CD4-positive, alpha-beta T cell treated with Interleukin-6 for 4 hours (primary cell): ENCODE measurements at regions not wholly inside any gene's neighbourhood (a gene's known extent, or its start where the extent isn't known, plus 50 kb on each side); places are given as distances from the start of the nearest gene placed in this dataset.

Experiments
- DNase-seq: peaks from one replicate; pipeline ENCODE4 v3.0.0-alpha.2; 2020; ENCODE audit warnings: mixed read lengths

DNA sequence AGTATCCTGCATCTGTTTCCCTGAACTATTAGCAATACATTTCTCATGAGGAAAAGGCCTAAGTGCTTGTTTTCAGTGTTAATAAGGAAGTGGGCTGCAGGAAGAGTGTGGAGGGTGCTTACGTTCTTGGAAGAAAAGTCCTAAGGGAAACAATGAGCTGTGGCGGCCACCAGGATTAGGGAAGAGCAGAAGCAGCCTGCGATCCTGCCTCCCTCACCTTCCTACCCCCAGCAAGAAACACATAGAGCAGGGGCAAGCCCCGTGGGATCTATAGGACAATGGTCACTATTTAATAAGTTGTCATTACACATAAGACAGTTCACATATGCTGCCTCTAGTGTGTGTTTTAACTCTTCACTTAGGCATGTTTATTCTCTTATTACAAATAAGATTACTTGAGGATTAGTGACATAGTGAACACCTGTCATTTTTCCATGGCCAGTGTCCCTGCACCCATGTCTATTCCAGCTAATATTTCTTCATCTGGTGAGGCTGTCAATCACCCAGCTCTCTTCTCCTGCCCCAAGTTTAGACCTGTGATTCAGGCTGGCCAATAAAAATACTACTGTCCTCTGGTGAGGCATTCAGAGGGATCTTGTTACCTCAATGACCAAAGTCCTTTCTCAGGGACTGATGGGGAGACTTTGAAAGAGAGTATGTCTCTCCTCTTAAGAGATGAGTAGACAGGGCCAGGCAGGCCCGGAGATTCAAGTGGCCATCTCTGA is 510.9 kb upstream of the CELF4 start:
- DNase-seq = no peak

DNA sequence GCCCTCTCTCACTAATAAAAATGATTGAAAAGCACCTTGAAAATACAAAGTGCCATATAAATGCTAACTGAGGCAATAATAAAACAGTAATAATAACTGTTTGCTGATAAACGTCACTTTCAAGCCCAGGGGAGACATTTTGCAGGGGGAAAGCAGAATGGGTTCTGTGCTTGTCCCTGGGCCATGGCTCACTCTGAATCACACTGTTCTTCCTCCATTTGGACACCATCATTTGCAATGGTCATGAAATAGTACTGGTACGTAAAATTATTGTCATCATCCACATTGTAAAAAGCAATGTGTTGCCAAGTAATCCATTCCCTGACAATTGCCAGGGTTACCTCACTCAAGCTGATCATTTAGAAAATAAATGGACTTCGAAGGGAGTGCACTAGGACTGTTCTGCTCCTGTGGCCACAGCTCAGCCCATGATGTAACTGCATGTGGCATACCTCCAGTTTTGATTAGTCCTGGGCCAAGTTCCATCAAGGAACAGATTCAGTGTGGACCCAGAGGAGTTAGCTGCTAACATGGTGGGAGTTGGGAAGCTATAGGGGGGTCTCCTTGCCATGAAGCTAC is 508.8 kb upstream of the CELF4 start:
- DNase-seq = no peak

DNA sequence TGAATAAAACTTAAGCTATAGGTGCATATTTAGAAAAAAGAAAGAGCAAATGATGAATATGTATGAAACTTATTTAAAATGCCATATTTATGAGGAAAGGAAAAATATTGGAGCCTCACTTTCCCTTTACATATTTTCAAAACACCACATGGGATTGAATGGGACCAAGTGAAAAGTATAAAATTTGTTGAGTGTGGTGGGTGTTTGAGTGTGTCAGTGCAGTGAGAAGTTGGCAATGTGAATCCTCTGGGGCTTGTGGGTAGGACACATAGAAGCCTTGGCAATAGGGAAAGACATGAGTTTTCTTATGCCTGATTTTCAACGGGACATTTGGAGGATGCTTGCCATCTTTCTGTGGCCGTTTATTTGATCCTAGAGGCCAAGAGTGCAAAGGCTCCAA is 502.2 kb upstream of the CELF4 start:
- no peak for DNase-seq

DNA sequence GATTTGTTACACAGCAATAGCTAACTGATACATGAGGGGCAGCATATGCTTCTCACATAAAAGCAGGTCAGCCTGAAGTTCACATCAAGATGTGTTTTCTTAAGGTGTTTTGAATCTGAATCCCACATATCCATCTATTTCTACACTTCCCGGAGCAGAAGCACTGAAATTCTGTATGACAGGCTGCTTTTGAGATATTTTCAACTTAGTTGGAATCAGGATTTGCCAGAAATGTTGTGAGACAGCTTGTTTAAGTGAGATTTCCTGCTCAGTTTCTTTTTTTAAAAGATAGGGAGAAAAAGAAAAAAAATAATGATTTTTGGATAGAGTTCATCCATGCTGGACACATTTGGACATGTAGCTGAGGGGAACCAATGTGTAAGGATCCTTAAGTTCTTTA is 501.5 kb upstream of the CELF4 start:
- no peak for DNase-seq

DNA sequence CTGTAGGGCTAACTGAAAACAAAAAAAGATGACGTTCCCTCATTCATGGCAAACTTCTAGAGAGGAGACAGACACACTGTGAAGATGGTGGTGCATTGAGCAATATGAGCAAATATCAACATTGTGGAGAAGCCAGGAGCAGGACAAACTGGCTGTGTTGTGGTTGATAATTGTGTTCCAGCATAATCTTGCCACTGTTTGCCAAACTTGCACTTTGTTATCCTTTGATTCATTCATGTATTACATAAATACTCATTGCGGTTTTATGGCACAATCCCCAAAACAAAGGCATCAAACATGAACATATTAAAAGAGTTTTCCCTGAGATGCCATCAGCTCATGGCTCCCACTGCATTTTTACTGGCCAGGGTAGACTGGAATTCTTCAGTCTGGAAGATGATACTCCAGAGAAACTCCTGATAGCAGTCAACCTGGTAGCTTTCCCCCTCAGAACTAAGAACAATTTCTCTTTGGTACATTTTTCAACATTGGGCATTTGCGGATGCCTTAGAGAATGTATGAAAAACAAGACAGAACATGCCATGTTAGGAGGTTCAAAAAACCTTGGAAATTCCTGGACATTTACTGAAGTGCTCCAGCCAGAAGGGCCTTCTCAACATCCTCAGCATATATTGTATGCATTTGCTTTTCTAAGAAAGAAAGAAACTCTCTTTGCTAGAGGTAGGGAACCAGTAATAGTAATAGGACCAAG is 487.4 kb upstream of the CELF4 start:
- DNase-seq = no peak

DNA sequence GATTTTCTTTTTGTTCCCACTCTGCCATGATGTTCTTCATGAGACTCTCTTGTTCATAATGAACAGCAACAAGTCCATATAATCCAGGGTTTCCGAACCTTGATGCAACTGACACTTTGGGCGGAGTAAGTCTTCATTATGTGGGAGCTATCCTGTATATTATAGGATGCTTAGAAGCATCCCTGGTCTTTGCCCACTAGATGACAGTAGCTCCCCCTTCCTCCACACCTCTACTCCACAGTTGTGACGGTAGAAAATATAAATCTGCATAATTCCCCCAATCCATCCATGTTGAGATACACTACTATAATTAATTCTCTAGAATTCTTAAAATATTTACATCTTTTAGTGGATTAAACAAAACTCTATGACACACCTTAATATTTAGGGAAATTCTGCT is 482.2 kb upstream of the CELF4 start:
- DNase-seq = no peak

DNA sequence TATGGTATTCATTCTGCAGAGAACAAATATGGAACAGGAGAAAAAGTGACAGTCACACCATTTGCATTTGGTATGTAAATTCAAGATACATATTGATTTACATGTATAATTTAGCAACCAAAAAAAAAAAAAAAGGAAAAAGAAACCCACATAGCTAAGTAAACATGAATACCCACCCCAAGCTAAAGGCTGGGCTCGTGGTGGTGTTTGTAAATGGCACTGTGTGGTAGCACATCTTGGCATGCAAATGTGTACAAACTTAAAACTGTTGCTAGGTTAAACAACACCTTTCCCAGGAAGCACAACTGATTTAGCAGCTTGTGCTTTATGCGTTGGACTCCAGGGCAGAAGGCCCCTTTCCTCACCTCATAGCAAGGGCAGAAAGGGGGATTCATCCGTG is 481.1 kb upstream of the CELF4 start:
- DNase-seq = no peak

DNA sequence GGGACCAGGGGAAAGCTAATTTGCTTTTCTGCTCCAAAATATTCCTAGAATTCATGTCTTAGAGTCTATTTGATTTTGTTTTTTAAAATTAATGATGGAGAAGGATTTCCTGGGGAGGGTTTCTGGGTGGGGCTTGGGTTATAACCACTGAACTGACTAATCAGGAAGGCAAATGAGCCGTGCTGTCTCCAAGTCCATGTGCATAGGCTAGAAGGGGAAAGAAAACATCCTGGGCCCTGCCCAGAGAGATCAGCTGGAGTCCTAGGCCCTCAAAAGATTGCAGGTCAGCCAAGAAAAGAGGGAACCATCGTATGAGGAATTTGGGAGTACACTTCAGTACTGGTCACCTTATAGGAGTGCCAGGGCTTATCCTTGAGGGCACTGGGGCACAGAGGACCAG is 480.2 kb upstream of the CELF4 start:
- no peak for DNase-seq

DNA sequence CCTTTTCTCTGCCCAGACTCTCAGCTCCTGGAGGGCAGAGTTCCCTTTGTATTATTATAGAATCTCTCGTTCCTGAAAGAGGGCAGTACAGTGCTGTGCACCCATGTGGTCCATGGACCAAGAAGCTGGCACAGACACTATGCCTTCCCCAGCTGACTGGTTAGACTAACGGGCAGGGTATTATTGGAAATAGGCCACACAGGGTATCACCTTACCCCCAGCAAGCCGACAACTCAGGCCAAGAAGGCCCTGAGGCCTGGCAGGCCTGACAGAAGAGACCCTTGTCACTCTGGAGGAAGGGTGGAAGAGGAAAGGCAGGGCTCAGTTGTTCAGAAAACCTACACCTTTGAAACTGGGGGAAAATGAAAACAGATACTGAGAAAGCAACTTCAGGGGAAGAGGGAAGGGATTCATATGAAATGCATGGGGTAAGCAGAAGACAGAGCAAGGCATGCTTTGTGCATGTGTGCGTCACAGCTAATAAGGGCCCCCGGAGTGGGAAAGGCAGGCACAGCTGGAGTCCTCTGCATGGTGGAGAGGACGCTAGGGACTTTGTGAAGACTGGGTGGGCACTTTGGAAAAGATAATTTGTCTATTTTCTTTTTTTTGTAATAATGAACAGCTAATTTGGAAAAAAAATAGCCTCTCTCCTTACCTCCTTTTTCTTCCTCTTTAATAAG is 476.8 kb upstream of the CELF4 start:
- no peak for DNase-seq

DNA sequence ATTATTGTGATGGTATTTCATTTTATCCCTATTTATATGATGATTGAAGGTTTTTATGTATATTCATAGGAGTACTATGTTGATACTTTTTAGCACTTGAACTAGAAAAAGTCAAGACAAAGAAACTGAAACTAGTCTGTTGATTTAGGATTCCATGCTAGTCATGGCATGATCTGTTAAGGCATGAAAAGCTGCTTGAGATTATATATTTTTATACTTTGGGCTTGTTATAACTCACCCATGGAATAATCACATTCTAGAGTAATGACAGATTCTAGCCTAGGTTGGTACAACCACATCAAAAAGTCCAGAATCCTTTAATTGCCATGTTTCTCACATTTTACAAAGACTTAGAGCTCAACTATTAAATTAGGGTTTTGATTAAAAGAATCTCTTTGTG is 472.6 kb upstream of the CELF4 start:
- no peak for DNase-seq

DNA sequence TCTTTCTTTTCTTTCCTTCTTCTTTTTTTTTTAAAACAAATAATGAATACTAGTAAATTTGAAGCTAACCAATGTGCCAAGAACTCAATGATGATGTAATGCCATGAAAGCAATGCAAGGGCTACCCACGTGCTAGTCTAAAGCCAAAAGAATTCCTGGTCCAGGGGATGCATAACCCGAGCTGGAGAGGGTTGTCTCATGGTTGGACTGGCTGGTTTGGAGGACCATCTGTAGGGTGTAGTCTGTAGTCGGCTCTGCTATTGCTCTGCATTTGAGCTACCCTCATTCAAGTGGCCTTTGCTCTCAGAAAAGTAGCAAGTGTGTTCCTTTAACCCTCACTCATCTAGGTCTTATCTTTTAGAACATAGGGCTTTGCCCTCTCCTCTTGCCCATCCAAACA is 469.6 kb upstream of the CELF4 start:
- no peak for DNase-seq

DNA sequence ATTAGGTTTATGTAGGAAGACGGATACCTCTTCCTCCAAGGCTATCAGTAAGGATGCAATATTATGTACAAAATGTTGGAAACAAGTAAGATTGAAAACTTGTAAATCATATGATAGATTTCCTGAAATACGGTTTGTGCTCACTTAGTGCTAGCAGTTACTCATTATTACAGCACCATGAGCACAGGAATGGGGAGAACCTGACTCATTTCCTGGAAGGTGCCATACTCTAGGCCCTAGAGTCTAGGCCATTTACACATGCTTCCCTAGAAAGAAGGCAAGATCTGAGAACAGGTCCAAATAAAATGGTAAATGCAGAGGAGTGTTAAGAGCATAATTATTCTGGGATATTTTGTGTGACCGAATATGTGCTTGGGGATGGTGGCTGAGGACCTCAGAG is 467.7 kb upstream of the CELF4 start:
- no peak for DNase-seq

DNA sequence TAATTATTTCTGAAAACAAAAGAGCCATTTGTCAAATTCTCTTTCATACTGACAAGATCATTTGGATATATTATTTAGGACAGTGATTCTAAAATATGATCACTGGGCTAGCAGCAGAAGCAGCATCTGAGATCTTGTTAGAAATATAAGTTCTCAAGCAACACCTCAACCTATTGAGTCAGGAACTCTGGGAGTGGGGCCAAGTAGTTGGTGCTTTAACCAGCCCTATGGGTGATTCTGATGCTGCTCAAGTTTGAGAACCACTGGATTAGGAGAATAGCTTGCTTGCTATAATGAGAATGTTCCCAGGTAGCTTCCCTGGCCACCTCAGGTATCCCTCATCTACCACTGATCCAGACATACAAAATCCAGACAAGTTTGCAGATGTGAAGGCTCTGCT is 466.9 kb upstream of the CELF4 start:
- DNase-seq = no peak

DNA sequence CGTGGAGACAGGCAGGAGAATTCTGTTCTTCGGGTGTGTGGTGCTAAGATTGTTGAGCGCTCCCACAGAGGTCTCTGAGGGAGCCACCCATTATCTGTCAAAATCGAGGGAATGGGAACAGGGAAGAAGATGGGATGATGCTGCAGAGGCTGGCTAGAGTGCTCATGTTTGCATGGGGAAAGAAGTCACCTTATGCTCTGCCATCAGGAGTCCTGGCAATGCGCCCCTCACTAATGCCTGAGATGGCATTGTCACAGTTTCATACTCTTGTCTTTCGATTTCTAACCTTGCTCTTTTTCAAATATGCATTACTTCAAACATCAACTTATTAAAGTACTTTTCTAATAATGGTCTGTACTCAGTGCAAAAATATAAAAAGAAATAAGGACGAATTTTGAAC is 463.3 kb upstream of the CELF4 start:
- no peak for DNase-seq

DNA sequence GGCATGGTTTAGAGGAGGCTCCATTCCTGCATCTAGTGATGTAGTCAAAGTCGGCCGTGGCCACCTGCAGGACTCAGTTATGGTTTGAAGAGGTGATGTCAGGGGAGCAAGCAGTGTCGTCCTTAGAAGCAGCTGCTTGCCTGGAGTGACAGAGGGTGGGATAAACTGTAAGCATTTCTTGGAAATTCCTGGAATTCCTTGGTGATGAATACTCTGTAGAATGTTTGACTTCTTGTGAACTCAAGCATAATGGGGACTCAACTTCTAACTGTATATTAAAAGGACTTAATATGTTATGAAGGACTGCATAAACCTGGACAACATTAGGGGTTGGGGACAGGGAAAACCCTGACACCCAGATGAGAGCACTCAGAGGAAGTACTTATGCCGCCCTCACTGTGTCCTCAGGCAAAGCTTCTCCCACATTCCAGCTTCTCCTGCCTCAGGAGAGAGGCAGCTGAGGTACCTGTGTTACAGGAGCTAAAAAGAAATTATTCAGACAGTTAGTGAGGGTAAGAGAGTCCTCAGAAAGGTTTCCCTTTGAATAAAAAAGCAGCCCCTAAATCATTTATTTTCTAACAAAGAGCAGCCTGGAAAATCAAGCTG is 459.9 kb upstream of the CELF4 start:
- no peak for DNase-seq

DNA sequence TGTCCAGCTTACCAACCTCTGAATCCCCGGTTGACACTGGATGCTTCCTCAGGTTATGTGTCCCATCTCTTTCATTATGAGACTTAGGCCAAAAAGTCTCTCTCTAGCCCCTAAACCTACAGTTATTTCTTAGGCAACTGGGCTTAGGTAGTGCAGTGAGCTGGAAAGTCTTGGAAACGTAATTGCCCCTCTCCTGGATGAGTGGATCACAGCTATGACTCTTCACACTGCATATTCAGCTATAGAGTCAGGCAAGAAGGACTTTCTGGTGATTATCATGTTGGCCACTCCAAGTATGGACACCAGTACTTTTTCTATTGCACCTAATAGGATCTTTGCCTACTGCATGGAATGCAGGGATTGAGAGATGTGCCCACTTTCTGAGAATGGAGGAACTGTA is 458.3 kb upstream of the CELF4 start:
- DNase-seq = no peak

DNA sequence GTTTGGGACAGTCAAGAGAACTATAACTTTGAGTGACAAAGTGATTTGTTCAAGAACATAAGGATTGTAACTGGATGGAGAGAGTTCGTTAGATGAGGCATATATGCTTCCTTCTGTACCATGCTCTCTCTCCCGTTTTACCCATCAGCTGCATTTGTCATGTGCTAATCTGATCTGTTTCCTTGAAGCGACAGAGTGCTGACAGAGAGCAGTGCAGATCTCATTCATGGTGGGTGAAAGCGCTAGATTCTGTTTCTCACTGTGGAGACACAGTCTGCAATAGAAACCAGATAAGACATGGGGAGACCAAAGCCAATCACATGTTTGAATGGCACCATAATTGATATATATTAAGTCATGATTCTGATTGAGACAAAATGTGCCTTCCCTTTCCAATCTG is 456.6 kb upstream of the CELF4 start:
- DNase-seq = no peak

DNA sequence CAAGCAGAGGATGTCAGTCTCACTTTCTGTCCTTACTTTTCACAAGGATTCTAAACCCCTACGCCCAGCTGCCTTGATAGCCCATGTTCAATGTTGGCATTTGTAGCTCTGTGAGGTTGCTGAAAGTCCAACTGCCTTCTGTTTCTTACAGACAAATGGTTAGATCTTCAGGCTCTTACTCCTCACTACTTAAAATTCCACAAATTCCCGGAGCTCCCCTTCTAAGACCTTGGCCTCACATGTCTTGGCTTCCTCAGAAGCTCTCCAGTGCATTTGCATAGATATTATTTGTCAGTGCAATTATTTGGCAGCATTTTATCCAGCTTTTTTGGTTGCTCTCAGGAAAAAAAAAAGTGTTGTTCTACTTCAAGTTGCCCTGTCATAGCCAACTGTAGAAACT is 453.7 kb upstream of the CELF4 start:
- DNase-seq = no peak

DNA sequence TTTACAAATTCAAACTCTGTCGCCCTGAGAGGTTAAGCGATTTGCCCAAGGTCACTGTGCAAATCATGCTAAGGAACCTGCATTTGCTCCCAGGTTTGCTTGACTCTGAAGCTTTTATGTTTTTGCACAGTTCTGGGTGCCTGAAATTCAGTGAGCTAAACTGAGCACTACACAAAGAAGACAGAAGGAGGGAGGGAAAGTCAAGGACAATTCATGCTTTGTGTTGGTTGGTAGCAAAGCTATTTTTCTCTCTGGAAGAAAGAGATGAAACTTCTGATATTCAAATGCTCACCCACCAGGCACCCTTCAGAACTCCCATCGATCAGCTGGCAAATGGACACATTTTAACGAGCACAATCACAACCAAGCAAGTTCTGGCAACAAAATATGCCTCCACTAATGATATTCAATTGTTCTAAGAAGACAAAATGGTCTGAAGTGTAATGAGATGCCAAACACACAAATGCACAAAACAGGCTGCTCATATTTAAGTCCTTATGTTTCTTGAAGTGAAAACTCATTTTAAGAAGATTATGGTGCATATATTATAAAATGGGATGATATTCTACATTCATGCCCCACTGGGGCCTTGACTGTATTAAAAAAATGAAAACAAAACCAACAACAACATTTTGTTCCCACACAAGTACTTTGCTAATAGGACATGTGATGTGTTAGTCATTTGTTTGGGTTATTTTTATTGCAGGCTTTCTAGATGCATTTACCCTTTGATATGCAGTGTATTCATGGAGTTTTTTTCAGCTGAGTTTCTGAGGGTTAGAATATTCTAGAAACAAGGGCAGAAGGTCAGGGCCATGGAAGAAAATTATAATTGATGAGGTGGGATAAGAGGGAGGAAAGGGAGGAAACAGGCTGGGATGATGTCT is 445.6 kb upstream of the CELF4 start:
- DNase-seq = no peak

DNA sequence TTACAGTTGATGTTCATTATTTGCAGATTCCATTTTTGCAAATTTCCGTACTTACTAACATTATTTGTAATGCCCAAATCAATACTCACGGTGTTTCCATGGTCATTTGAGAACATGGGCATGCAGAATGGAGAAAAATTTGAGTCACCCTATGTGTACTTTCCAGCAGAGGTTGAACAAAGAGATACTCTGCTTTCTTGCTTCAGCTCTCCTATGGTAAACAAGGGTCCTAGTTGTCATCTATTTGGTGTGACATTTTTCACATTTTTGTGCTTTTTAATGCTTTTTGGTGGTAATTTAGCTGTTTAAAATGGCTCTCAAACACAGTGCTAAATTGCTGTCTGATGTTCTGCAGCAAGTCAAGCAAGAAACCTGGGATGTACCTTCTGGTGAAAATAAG is 444.4 kb upstream of the CELF4 start:
- no peak for DNase-seq

DNA sequence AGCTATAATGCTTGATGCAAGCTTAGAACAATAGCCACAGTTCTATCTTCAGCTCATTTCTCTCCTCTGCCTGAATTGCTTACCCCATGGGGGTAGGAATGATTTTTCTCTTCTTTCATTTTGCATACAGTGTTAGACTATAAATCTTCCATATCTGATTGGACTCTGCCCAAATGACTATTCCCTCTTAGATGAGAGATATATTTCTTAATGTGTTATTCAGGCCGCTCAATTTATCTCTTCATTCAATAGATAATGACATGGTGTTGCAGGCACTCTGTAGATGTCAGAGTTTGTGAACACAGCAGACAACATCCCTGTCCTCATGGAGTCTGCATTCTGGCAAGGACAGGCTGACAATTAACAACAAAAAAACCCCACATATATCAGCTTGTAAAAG is 443.7 kb upstream of the CELF4 start:
- no peak for DNase-seq

DNA sequence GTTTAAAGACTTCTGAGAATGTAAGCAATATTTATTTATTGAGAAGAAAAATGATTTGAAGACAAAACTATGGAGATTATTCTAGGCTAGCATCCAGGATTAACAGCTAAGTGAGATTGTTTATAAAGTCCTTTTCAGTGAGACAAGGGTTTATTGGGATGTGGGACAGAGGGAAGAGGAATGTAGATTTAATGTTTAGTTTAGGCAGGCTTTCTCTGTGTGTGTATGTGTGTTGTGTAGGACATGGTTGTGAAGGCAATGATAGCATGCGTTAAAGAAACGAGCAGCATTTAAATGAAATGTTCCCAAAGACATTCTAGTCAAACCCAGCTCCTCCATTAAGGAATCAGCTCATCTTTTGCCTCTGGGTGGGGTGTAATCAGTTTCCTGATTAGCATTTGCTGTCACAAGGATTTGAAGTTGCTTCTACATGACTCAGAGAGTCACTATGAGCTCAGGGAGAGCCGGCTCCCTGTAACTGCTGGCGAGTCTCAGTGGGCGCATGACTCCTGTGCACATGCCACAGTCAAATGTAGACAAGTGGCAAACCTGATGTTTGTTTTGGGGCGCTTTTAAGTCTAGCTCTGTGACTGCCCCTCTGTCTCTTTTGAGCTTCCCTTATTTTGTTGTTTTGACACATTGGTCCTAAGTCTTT is 442.2 kb upstream of the CELF4 start:
- DNase-seq = no peak
